WTC11 (cell line): ENCODE measurements at regions not wholly inside any gene's neighbourhood (a gene's known extent, or its start where the extent isn't known, plus 50 kb on each side); places are given as distances from the start of the nearest gene placed in this dataset.

Source experiments
- ATF2 ChIP-seq: sonication (generic); formaldehyde crosslinking; IDR thresholded peaks from 2 replicates; pipeline ENCODE4 v1.8.1; 2022; ENCODE audit warnings: low read depth, missing genetic modification reagents, borderline replicate concordance
- CBFB ChIP-seq: sonication (generic); formaldehyde crosslinking; IDR thresholded peaks from 2 replicates; pipeline ENCODE4 v1.8.1; 2022; ENCODE audit warnings: mild to moderate bottlenecking, low read depth, missing genetic modification reagents
- SP1 ChIP-seq: sonication (generic); formaldehyde crosslinking; conservative IDR thresholded peaks from 2 replicates; pipeline ENCODE4 v1.8.1; 2022; ENCODE audit warnings: missing genetic modification reagents
- ZNF121 ChIP-seq: sonication (generic); formaldehyde crosslinking; IDR thresholded peaks from 2 replicates; pipeline ENCODE4 v1.8.0; 2023; ENCODE audit warnings: missing genetic modification reagents
- TF ChIP-seq, protein P1 (sequence below): fragments of 200-600 bp; IDR thresholded peaks from 2 replicates; pipeline ENCODE4 v1.8.0; 2022; ENCODE audit warnings: antibody characterized with exemption
- TF ChIP-seq, protein P2 (sequence below): sonication (generic); formaldehyde crosslinking; conservative IDR thresholded peaks from 2 replicates; pipeline ENCODE4 v1.8.1; 2022; ENCODE audit warnings: mild to moderate bottlenecking, missing genetic modification reagents

DNA sequence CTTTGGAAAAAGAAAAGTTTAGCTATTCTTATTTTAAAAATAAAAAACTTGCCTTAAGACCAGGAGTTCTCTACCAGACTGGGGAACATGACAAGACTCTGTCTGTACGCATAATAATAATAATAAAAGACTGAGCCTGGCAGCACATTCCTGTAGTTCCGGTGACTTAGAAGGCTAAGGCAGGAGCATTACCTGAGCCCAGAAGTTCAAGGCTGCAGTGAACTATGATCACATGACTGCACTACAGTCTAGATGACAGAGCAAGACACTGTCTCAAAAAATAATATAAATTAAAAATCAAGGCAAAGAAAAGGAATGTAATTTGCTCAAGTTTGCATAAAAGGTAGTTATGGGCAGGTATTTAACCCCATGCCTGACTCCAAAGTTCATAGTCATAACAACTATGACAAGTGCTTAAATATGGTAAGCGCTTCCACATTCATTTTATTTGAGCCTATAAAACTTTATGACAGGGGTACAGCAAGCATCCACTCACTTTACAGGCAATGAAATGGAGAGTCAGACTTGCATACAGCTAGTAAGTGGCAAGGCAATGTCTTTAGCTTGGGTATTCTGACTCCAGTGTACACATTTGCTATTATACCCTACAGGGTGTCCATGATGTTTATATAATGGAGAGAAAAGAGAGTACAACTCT lies 1567.8 kb upstream of the PIK3C3 start:
- TF ChIP-seq SP1 (CRISPR knock-in tag) (no peak), CBFB (CRISPR knock-in tag) (no peak), ZNF121 (CRISPR knock-in tag) (no peak), ATF2 (CRISPR knock-in tag) (no peak)
- TF ChIP-seq, protein P1, sequence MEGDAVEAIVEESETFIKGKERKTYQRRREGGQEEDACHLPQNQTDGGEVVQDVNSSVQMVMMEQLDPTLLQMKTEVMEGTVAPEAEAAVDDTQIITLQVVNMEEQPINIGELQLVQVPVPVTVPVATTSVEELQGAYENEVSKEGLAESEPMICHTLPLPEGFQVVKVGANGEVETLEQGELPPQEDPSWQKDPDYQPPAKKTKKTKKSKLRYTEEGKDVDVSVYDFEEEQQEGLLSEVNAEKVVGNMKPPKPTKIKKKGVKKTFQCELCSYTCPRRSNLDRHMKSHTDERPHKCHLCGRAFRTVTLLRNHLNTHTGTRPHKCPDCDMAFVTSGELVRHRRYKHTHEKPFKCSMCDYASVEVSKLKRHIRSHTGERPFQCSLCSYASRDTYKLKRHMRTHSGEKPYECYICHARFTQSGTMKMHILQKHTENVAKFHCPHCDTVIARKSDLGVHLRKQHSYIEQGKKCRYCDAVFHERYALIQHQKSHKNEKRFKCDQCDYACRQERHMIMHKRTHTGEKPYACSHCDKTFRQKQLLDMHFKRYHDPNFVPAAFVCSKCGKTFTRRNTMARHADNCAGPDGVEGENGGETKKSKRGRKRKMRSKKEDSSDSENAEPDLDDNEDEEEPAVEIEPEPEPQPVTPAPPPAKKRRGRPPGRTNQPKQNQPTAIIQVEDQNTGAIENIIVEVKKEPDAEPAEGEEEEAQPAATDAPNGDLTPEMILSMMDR: no peak
- TF ChIP-seq, protein P2, sequence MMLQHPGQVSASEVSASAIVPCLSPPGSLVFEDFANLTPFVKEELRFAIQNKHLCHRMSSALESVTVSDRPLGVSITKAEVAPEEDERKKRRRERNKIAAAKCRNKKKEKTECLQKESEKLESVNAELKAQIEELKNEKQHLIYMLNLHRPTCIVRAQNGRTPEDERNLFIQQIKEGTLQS (CRISPR knock-in tag): no peak
